Upper lobe of left lung (tissue), 4 donors: ENCODE measurements at regions not wholly inside any gene's neighbourhood (a gene's known extent, or its start where the extent isn't known, plus 50 kb on each side); places are given as distances from the start of the nearest gene placed in this dataset.

ENCODE experiments used
- CTCF ChIP-seq, 6 experiments: fragments of 450-650 bp in 4 of 6; fragments of 200-600 bp in 2 of 6; sonication (generic) in 2 of 6; IDR thresholded peaks; one replicate each; pipeline ENCODE4 v1.5.1; 2016 to 2019; ENCODE audit warnings: antibody characterized with exemption in 6 of 6
- POLR2A ChIP-seq, 4 donors: fragments of 450-650 bp; IDR thresholded peaks; one replicate each; pipeline ENCODE4 v1.5.1; 2016 to 2017; ENCODE audit warnings: antibody characterized with exemption in 4 of 4, mild to moderate bottlenecking in 2 of 4
- POLR2AphosphoS5 ChIP-seq, 2 donors: sonication (generic); formaldehyde crosslinking; IDR thresholded peaks; one replicate each; pipeline ENCODE4 v1.5.1; 2017; ENCODE audit warnings: antibody characterized with exemption in 2 of 2

- TF ChIP-seq CTCF (IDR thresholded peaks at IDR 0.05) (no peak), POLR2A (IDR thresholded peaks at IDR 0.05) (no peak), POLR2AphosphoS5 (IDR thresholded peaks at IDR 0.05) (no peak)
Measured at GRCh38 chr5:164383662-164384061, 878.2 kb downstream of the MAT2B start.
